Suppressor macrophage treated with lipopolysaccharide for 1 hour (primary cell): ENCODE measurements at regions not wholly inside any gene's neighbourhood (a gene's known extent, or its start where the extent isn't known, plus 50 kb on each side); places are given as distances from the start of the nearest gene placed in this dataset.

Experiments used
- DNase-seq, 3 donors: peaks; one replicate each; pipeline ENCODE4 v3.0.0-alpha.2; 2020 to 2022

DNA sequence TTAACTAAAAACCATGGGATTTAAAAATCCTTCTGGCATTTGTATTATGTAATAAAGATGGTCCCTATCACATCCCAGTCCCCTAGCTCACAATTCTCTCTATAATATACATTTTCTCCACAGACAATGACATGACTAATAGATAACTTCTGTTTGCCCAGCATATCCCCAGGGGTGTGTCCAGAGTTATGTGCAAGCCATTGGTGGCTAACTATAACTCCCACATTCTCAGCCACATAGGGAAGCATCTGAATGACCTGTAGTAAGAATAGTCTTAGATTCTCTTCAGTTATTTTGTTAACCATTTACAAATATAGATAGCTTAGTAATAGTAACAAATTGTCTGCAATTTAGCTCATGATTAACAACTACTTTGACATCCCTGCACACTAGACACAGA, 52.2 kb upstream of the RBSN start:
- DNase-seq = peak in 2 of 3 donors; percentile 16 to 21

DNA sequence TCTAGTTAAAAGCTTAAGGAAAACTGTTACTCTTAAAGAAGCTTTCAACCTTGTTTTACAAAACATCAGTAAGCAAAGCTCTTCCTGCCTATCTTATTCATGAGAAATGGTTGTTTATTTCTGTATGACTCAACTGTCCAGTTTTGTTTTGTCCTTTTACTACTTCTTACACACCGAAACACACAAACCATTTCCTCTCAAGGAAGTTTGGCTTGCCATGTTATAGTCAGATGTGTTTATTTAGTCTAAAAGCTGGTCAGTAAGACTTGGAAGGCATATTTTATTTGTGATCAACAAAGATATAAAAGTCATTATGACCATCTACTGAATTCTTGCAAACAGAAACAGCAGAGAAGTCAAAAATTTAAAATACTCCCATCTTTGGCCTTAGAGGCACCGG, 53.2 kb upstream of the RBSN start:
- no peak for DNase-seq

DNA sequence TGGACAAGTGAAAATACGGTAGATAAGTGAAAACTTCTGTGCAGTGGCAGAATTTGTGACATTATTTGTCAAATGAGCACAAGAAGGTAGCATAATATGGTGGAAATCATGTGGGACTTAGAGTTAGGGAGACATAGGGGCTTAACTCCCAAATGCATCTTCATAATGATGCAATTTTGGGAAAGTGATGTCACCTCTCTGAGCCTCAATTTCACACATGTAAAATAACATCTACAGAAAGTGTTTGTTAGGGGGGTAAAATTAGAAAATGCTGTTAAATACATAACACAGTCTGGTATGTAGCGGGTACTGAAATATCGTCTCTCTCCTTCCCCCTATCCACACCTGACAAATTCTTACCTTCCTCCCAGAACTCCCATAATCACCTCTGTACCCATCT, 52.9 kb upstream of the CAPN7 start:
- DNase-seq = no peak

DNA sequence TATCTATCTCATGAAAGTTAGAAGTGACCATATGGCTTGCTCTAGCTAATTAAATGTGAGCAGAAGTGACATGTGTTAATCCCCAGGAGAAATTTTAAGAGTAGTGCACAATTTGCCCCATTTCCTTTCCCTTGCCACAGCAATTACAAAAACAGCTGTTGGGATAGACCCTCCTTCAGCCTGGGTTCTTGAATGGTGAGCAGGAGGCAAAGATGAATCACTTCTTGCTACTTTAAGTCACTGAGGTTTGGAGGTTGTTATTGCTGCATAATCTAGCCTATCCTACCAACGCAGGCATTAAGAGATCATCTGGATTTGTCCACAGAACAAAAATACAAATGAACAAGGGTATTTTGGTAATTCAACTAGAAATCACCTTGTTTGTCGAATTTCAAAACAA, 51.7 kb upstream of the CAPN7 start:
- no peak for DNase-seq

DNA sequence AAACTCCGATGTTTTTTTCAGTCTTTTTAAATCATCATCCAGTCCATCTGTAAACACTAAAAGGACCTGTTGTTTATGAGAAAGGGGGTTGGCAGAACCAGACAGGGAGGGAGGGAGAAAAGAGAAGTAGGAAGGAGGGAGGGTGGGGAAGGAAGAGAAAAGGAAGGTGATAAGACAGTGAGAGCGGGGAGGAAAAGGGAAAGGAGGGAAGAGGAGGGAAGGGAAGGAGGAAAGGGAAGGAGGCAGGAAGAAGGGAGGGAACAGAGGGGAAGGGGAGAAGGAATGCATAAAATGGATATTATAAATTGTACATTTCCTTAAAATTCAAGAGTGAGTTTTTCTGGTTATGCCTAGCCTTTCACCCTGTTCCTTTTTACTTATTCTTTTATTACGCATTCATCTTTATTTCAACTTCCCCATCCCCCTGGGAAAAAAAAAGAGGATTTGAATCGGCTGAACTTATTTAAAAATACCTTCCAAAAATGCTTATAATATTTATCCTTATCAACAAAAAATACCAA, 50.1 kb upstream of the CAPN7 start:
- no peak for DNase-seq
